OCI-LY1 (cell line): ENCODE measurements at regions not wholly inside any gene's neighbourhood (a gene's known extent, or its start where the extent isn't known, plus 50 kb on each side); places are given as distances from the start of the nearest gene placed in this dataset.

Experiments
- H2AFZ ChIP-seq: fragments of 200-600 bp; sonication (generic), shearing (Covaris generic); 2 replicates; pipeline ENCODE4 v1.6.0; 2014; ENCODE audit warnings: antibody characterized with exemption, mild to moderate bottlenecking, low read length
- H3F3A ChIP-seq: fragments of 200-600 bp; sonication (generic), shearing (Covaris generic); 2 replicates; pipeline ENCODE4 v1.6.0; 2014; ENCODE audit warnings: mild to moderate bottlenecking, antibody characterized with exemption, low read length, moderate library complexity; ENCODE audit not compliant: insufficient read depth
- H3K27ac ChIP-seq: fragments of 200-600 bp; sonication (generic); 2 replicates; pipeline ENCODE4 v1.5.1; 2014; ENCODE audit warnings: low read length, mixed run types, mild to moderate bottlenecking, low read depth; ENCODE audit not compliant: poor library complexity, severe bottlenecking
- H3K27me3 ChIP-seq: fragments of 200-600 bp; sonication (generic); 2 replicates; pipeline ENCODE4 v1.6.0; 2014; ENCODE audit warnings: antibody characterized with exemption, mild to moderate bottlenecking, low read length, moderate library complexity; ENCODE audit not compliant: insufficient read depth
- H3K36me3 ChIP-seq: fragments of 200-600 bp; sonication (generic); 2 replicates; pipeline ENCODE4 v1.6.1; 2014; ENCODE audit warnings: mild to moderate bottlenecking, antibody characterized with exemption, low read length, moderate library complexity, mixed read lengths; ENCODE audit not compliant: insufficient read depth
- H3K4me1 ChIP-seq: fragments of 200-600 bp; sonication (generic); 2 replicates; pipeline ENCODE4 v1.5.1; 2014; ENCODE audit warnings: mild to moderate bottlenecking, low read length, moderate library complexity; ENCODE audit not compliant: insufficient read depth, severe bottlenecking
- H3K4me2 ChIP-seq: fragments of 200-600 bp; sonication (generic), shearing (Covaris generic); 2 replicates; pipeline ENCODE4 v1.6.1; 2014; ENCODE audit warnings: low read length
- H3K4me3 ChIP-seq: fragments of 200-600 bp; sonication (generic); 2 replicates; pipeline ENCODE4 v1.5.1; 2014; ENCODE audit warnings: low read length, low read depth, mild to moderate bottlenecking, mixed read lengths; ENCODE audit not compliant: poor library complexity, severe bottlenecking
- H3K79me2 ChIP-seq: fragments of 200-600 bp; shearing (Covaris generic); 2 replicates; pipeline ENCODE4 v1.6.1; 2016; ENCODE audit warnings: mixed run types, low read length, mixed read lengths; ENCODE audit not compliant: insufficient read depth
- H3K9ac ChIP-seq: fragments of 200-600 bp; sonication (generic), shearing (Covaris generic); 2 replicates; pipeline ENCODE4 v1.6.1; 2014; ENCODE audit warnings: mild to moderate bottlenecking, low read length, mixed read lengths
- H3K9me2 ChIP-seq: fragments of 200-600 bp; sonication (generic), shearing (Covaris generic); 2 replicates; pipeline ENCODE4 v1.6.1; 2014; ENCODE audit warnings: low read depth, mild to moderate bottlenecking, low read length, mixed read lengths
- H3K9me3 ChIP-seq: fragments of 200-600 bp; shearing (Covaris generic); 2 replicates; pipeline ENCODE4 v1.6.1; 2014; ENCODE audit warnings: low read length, mixed read lengths
- H4K20me1 ChIP-seq: fragments of 200-600 bp; sonication (generic), shearing (Covaris generic); 2 replicates; pipeline ENCODE4 v1.6.0; 2016; ENCODE audit warnings: mild to moderate bottlenecking, low read length; ENCODE audit not compliant: insufficient read depth
- CTCF ChIP-seq: fragments of 200-600 bp; sonication (generic), shearing (Covaris generic); IDR thresholded peaks from 2 replicates; pipeline ENCODE4 v1.5.1; 2017; ENCODE audit warnings: mild to moderate bottlenecking, antibody characterized with exemption, low read length, moderate library complexity, mixed read lengths
- EZH2 ChIP-seq: fragments of 200-600 bp; sonication (generic), shearing (Covaris generic); IDR thresholded peaks from 2 replicates; pipeline ENCODE4 v1.8.0; 2017; ENCODE audit warnings: borderline replicate concordance, mixed run types, mild to moderate bottlenecking, antibody characterized with exemption, low read length, moderate library complexity, mixed read lengths

GRCh38 chr1:208538587-208538986 is 294.4 kb upstream of the PLXNA2 start:
- Histone ChIP-seq H3K4me2 (no peak overlapping the region), H3K9me2 (no peaks in the 10 kb centered on the region), H3K36me3 (no peaks in the 10 kb centered on the region), H3K9ac (no peak overlapping the region), H2AFZ (no peak overlapping the region), H3K27ac (no peak overlapping the region), H3F3A (no peaks in the 10 kb centered on the region), H3K27me3 (no peaks in the 10 kb centered on the region; the same call in 1 of the 2 replicates), H3K9me3 (no peaks in the 10 kb centered on the region), H3K4me1 (no peaks in the 10 kb centered on the region), H3K79me2 (no peaks in the 10 kb centered on the region), H3K4me3 (no peak overlapping the region), H4K20me1 (no peaks in the 10 kb centered on the region)
- TF ChIP-seq EZH2 = no peak
- TF ChIP-seq CTCF = no peak

GRCh38 chr1:208540724-208541123 is 296.5 kb upstream of the PLXNA2 start:
- no peaks in the 10 kb centered on the region for H3K4me1 ChIP-seq
- no peak overlapping the region for H3K4me2 ChIP-seq
- H3F3A ChIP-seq = no peaks in the 10 kb centered on the region
- H4K20me1 ChIP-seq = no peaks in the 10 kb centered on the region
- no peak overlapping the region for H2AFZ ChIP-seq
- H3K9me3 ChIP-seq = no peaks in the 10 kb centered on the region
- no peak overlapping the region for H3K4me3 ChIP-seq
- no peak overlapping the region for H3K9ac ChIP-seq
- no peaks in the 10 kb centered on the region for H3K79me2 ChIP-seq
- H3K36me3 ChIP-seq = no peaks in the 10 kb centered on the region
- no peaks in the 10 kb centered on the region for H3K9me2 ChIP-seq
- H3K27ac ChIP-seq = no peak overlapping the region
- no peak for TF ChIP-seq CTCF
- TF ChIP-seq EZH2 = no peak
- H3K27me3 ChIP-seq = no peaks in the 10 kb centered on the region; the same call in 1 of the 2 replicates

GRCh38 chr1:208541225-208541855 is 297.2 kb upstream of the PLXNA2 start:
- Histone ChIP-seq H2AFZ (no peak overlapping the region), H3K36me3 (no peaks in the 10 kb centered on the region), H3K4me3 (no peak overlapping the region), H3F3A (no peaks in the 10 kb centered on the region), H3K4me1 (no peaks in the 10 kb centered on the region), H3K27me3 (no peaks in the 10 kb centered on the region; the same call in 1 of the 2 replicates), H3K9me3 (no peaks in the 10 kb centered on the region), H3K9me2 (no peaks in the 10 kb centered on the region), H3K9ac (no peak overlapping the region), H3K79me2 (no peaks in the 10 kb centered on the region), H3K4me2 (no peak overlapping the region), H3K27ac (no peak overlapping the region), H4K20me1 (no peaks in the 10 kb centered on the region)
- TF ChIP-seq EZH2 (no peak), CTCF (no peak)
